Suprapubic skin (tissue), 4 donors: ENCODE measurements at regions not wholly inside any gene's neighbourhood (a gene's known extent, or its start where the extent isn't known, plus 50 kb on each side); places are given as distances from the start of the nearest gene placed in this dataset.
A peak's percentile ranks its signal among the peaks of the same experiment; 100 is the strongest.

Source experiments
- DNase-seq, 2 donors: peaks; one replicate each; pipeline ENCODE4 v3.0.0-alpha.2; 2019; ENCODE audit warnings: low spot score in 2 of 2
- H3K27ac ChIP-seq: fragments of 200-600 bp; sonication (generic); one replicate; pipeline ENCODE4 v1.5.1; 2019
- H3K27me3 ChIP-seq: fragments of 200-600 bp; sonication (generic); one replicate; pipeline ENCODE4 v1.5.1; 2019
- H3K36me3 ChIP-seq: fragments of 200-600 bp; sonication (generic); one replicate; pipeline ENCODE4 v1.5.1; 2019
- H3K4me1 ChIP-seq: fragments of 200-600 bp; sonication (generic); one replicate; pipeline ENCODE4 v1.5.1; 2019
- H3K4me3 ChIP-seq: fragments of 200-600 bp; sonication (generic); one replicate; pipeline ENCODE4 v1.5.1; 2019; ENCODE audit warnings: mild to moderate bottlenecking
- H3K9me3 ChIP-seq: fragments of 200-600 bp; sonication (generic); one replicate; pipeline ENCODE4 v1.5.1; 2019
- EP300 ChIP-seq: sonication (generic); formaldehyde crosslinking; IDR thresholded peaks from one replicate; pipeline ENCODE4 v1.6.1; 2017; ENCODE audit warnings: antibody characterized with exemption
- POLR2A ChIP-seq, 2 donors: fragments of 450-650 bp; IDR thresholded peaks; one replicate each; pipeline ENCODE4 v1.6.1; 2017; ENCODE audit warnings: antibody characterized with exemption in 2 of 2, mild to moderate bottlenecking in 2 of 2, moderate library complexity in 2 of 2
- POLR2AphosphoS5 ChIP-seq, 3 donors: sonication (generic); formaldehyde crosslinking; IDR thresholded peaks; one replicate each; pipeline ENCODE4 v1.6.1; 2017; ENCODE audit warnings: antibody characterized with exemption in 3 of 3
- WGBS: methylation state at CpG from one replicate; pipeline ENCODE4 v1.1.5; 2018; 5-methylcytosine and 5-hydroxymethylcytosine counted together
- TF ChIP-seq, protein P1 (sequence below), 2 donors: fragments of 200-600 bp in 1 of 2; fragments of 450-650 bp in 1 of 2; sonication (generic) in 1 of 2; IDR thresholded peaks; one replicate each; pipeline ENCODE4 v1.5.1; 2016 to 2019; ENCODE audit warnings: antibody characterized with exemption in 2 of 2, mild to moderate bottlenecking in 1 of 2, moderate library complexity in 1 of 2

DNA sequence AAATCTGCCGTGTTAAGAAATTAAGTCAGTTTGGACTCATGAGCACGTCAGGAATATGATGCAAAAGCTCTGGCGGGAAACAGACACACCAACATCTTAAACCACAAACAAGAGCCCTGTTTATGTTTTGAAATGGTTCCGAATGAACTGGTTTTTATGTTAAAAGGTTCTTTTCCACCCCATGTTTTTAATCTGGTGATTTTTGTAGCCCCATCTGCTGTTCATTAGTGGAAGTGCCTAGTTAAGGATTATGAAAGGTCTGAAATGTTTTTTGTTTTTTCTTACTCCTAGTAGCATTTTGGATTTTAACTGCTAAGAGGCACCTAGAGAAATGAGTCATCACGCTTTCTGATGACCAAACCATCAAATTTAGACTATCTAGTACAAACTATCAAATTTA, 404.1 kb upstream of the MKI67 start:
- H3K36me3 ChIP-seq = no peaks in the 10 kb centered on the region
- no peaks in the 10 kb centered on the region for H3K4me1 ChIP-seq
- no peak for DNase-seq
- no peaks in the 10 kb centered on the region for H3K9me3 ChIP-seq
- TF ChIP-seq EP300 (no peak), POLR2AphosphoS5 (IDR thresholded peaks at IDR 0.05) (no peak)
- TF ChIP-seq, protein P1, sequence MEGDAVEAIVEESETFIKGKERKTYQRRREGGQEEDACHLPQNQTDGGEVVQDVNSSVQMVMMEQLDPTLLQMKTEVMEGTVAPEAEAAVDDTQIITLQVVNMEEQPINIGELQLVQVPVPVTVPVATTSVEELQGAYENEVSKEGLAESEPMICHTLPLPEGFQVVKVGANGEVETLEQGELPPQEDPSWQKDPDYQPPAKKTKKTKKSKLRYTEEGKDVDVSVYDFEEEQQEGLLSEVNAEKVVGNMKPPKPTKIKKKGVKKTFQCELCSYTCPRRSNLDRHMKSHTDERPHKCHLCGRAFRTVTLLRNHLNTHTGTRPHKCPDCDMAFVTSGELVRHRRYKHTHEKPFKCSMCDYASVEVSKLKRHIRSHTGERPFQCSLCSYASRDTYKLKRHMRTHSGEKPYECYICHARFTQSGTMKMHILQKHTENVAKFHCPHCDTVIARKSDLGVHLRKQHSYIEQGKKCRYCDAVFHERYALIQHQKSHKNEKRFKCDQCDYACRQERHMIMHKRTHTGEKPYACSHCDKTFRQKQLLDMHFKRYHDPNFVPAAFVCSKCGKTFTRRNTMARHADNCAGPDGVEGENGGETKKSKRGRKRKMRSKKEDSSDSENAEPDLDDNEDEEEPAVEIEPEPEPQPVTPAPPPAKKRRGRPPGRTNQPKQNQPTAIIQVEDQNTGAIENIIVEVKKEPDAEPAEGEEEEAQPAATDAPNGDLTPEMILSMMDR (IDR thresholded peaks at IDR 0.05) = peak in 1 of 2 donors; percentile 38
- WGBS = 36% methylated on average over 5 of the region's 5 CpGs
- H3K27me3 ChIP-seq = peaks cover 21% of the 10 kb centered on the region
- no peak overlapping the region for H3K4me3 ChIP-seq
- no peak overlapping the region for H3K27ac ChIP-seq

DNA sequence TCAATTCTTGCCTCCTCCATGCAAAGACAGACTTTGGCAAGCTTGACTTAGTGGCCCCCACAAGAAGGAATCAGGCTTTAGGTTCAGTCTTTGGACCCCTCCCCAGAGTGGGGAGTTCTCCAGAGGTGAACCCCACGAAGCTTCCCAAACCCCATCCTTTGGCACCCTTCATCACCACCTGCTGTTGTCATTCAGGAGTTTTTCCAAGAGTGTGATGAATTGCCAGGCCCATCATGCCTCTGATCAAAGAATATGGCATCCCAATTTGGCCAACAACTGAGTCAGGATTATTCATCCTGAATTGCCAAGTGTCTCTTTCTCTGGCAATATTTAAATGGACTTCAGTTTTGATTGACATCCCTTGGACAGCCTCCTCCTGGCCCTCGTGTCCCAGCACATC, 404.7 kb upstream of the MKI67 start:
- DNase-seq = no peak
- Histone ChIP-seq H3K9me3 (no peaks in the 10 kb centered on the region), H3K36me3 (no peaks in the 10 kb centered on the region), H3K27ac (no peak overlapping the region), H3K4me3 (no peak overlapping the region), H3K4me1 (no peaks in the 10 kb centered on the region), H3K27me3 (peaks cover 27% of the 10 kb centered on the region)
- TF ChIP-seq EP300 = no peak
- TF ChIP-seq POLR2A (IDR thresholded peaks at IDR 0.05) = no peak
- no peak for TF ChIP-seq POLR2AphosphoS5 (IDR thresholded peaks at IDR 0.05)
- TF ChIP-seq, protein P1 (IDR thresholded peaks at IDR 0.05) = no peak
- 58% methylated on average over 2 of the region's 2 CpGs for WGBS

DNA sequence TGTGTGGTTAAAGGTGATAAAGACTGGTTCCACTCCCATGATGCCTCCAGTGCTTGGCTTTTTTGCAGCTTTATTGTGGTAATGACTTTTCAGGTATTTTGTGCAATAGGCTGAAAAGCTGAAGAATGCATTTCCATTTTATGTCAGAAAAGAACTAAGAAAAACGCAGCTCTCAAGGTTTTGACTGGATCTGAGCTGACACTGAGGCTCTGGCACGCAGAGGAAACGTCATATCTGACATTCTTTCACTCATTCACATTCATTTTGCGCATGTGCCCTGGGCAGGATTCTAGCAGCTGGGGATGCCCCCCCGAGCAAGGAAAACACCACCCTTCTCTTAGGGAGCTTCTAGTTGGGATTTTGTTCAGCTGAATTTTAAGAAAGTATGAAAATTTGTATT, 408.5 kb upstream of the MKI67 start:
- TF ChIP-seq EP300 = no peak
- TF ChIP-seq, protein P1 (IDR thresholded peaks at IDR 0.05) = no peak
- peaks cover 49% of the 10 kb centered on the region for H3K27me3 ChIP-seq

DNA sequence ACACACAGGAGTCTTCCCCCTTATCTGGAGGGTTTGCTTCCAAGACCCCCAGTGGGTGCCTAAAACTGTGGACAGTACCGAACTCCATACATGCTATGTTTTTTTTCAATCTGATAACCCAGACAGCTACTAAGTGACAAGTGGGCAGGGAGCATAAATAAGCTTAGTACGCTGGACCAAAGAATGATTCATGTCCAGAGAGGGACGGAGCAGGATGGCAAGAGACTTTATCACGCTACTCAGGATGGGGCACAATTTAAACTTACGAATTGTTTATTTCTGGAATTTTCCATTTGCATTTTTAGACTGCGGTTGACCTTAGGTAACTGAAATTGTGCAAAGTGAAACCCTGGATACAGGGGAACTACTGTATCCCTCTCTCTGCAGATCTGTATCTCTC, 410.0 kb upstream of the MKI67 start:
- 68% methylated on average over 6 of the region's 6 CpGs for WGBS
- TF ChIP-seq POLR2AphosphoS5 (IDR thresholded peaks at IDR 0.05) (no peak), EP300 (no peak), POLR2A (IDR thresholded peaks at IDR 0.05) (no peak)
- TF ChIP-seq, protein P1 (IDR thresholded peaks at IDR 0.05) = no peak

More for the DNA sequence above, 408.5 kb upstream of the MKI67 start:
- Histone ChIP-seq H3K27ac (no peak overlapping the region), H3K4me3 (no peak overlapping the region), H3K9me3 (no peaks in the 10 kb centered on the region), H3K36me3 (no peaks in the 10 kb centered on the region), H3K4me1 (no peaks in the 10 kb centered on the region)
- peak in 1 of 2 donors; percentile 13 for DNase-seq
- WGBS = 50% methylated on average over 5 of the region's 5 CpGs

DNA sequence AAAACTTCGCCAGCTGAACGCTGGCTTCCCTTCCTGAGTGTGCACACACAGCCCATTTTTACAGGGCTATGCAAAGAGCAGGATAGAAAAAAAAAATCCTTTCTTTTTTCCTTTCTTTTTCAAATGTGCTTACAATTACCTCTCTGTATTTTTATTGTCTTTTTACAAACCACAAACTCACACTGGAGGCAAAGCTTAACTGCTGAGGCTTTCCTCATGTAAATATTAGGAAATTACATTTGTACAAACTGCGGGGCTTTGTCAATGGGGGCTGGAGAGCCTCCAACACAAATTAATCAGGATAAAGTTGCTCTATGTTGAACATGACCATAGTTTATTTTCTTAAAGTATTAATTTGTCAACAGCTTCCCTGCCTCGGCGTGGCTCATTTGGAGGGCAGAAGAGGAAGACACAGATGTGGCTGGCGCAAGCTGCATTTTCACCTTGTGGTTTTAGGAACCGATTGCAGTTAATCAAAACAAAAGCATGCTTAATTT, 411.7 kb upstream of the MKI67 start:
- no peaks in the 10 kb centered on the region for H3K36me3 ChIP-seq
- H3K27me3 ChIP-seq = peaks cover 70% of the 10 kb centered on the region
- no peak overlapping the region for H3K4me3 ChIP-seq
- DNase-seq = peak in 1 of 2 donors; percentile 45
- no peak overlapping the region for H3K27ac ChIP-seq
- no peaks in the 10 kb centered on the region for H3K9me3 ChIP-seq
- TF ChIP-seq POLR2AphosphoS5 (IDR thresholded peaks at IDR 0.05) (no peak), EP300 (no peak), POLR2A (IDR thresholded peaks at IDR 0.05) (no peak)
- TF ChIP-seq, protein P1 (IDR thresholded peaks at IDR 0.05) = no peak
- WGBS = 39% methylated on average over 7 of the region's 7 CpGs
- H3K4me1 ChIP-seq = peaks cover 9% of the 10 kb centered on the region

More for the DNA sequence above, 410.0 kb upstream of the MKI67 start:
- Histone ChIP-seq H3K36me3 (no peaks in the 10 kb centered on the region), H3K4me1 (peaks cover 6% of the 10 kb centered on the region), H3K27ac (no peak overlapping the region), H3K9me3 (no peaks in the 10 kb centered on the region), H3K4me3 (no peak overlapping the region), H3K27me3 (peaks cover 62% of the 10 kb centered on the region)
- no peak for DNase-seq
